Hepatocyte (in vitro differentiated cells): ENCODE measurements at regions not wholly inside any gene's neighbourhood (a gene's known extent, or its start where the extent isn't known, plus 50 kb on each side); places are given as distances from the start of the nearest gene placed in this dataset.

Source experiments
- DNase-seq: peaks from one replicate; pipeline ENCODE4 v3.0.0-alpha.2; 2016; ENCODE audit warnings: low spot score
- H2AFZ ChIP-seq: fragments of 200-600 bp; sonication (generic); 2 replicates; pipeline ENCODE4 v1.6.0; 2016; ENCODE audit warnings: antibody characterized with exemption, mild to moderate bottlenecking
- H3K27ac ChIP-seq: fragments of 200-600 bp; sonication (generic); 2 replicates; pipeline ENCODE4 v1.5.1; 2016; ENCODE audit warnings: mild to moderate bottlenecking
- H3K27me3 ChIP-seq: fragments of 200-600 bp; sonication (generic); 2 replicates; pipeline ENCODE4 v1.6.1; 2016
- H3K36me3 ChIP-seq: fragments of 200-600 bp; sonication (generic); replicated peaks from 2 replicates; pipeline ENCODE4 v1.5.1; 2016; ENCODE audit warnings: low read depth; ENCODE audit not compliant: insufficient read depth
- H3K4me1 ChIP-seq: fragments of 200-600 bp; sonication (generic); 2 replicates; pipeline ENCODE4 v1.5.1; 2016; ENCODE audit warnings: mild to moderate bottlenecking, moderate library complexity; ENCODE audit not compliant: insufficient read depth
- H3K4me2 ChIP-seq: fragments of 200-600 bp; sonication (generic); 2 replicates; pipeline ENCODE4 v1.6.0; 2016
- H3K4me3 ChIP-seq: fragments of 200-600 bp; sonication (generic); 2 replicates; pipeline ENCODE4 v1.5.1; 2016; ENCODE audit warnings: mild to moderate bottlenecking
- H3K79me2 ChIP-seq: fragments of 200-600 bp; sonication (generic); 2 replicates; pipeline ENCODE4 v1.6.0; 2017; ENCODE audit warnings: mild to moderate bottlenecking
- H3K9me2 ChIP-seq: fragments of 200-600 bp; sonication (generic); replicated peaks from 2 replicates; pipeline ENCODE4 v1.6.0; 2017; ENCODE audit warnings: mild to moderate bottlenecking; ENCODE audit not compliant: insufficient read depth
- H3K9me3 ChIP-seq: fragments of 200-600 bp; sonication (generic); 2 replicates; pipeline ENCODE4 v1.5.1; 2016; ENCODE audit warnings: low read depth, mild to moderate bottlenecking
- H4K20me1 ChIP-seq: fragments of 200-600 bp; sonication (generic); 2 replicates; pipeline ENCODE4 v1.6.0; 2016; ENCODE audit warnings: mild to moderate bottlenecking; ENCODE audit not compliant: insufficient read depth, poor library complexity, severe bottlenecking
- CTCF ChIP-seq: fragments of 200-600 bp; sonication (generic); IDR thresholded peaks from 2 replicates; pipeline ENCODE4 v1.5.1; 2016; ENCODE audit warnings: antibody characterized with exemption, mild to moderate bottlenecking; ENCODE audit not compliant: poor library complexity
- EZH2 ChIP-seq: fragments of 200-600 bp; sonication (generic); IDR thresholded peaks from 2 replicates; pipeline ENCODE4 v1.6.1; 2016; ENCODE audit warnings: antibody characterized with exemption, mild to moderate bottlenecking, borderline replicate concordance
- EZH2phosphoT487 ChIP-seq: fragments of 200-600 bp; sonication (generic); IDR thresholded peaks from one replicate; pipeline ENCODE4 v1.6.1; 2018; ENCODE audit warnings: antibody characterized with exemption, mild to moderate bottlenecking, low read depth, moderate library complexity; ENCODE audit not compliant: unreplicated experiment, severe bottlenecking
- WGBS: methylation state at CpG from one replicate; pipeline ENCODE4 v1.1.6; 2016; ENCODE audit warnings: low lambda C conversion rate; ENCODE audit errors: missing lambda C conversion rate; 5-methylcytosine and 5-hydroxymethylcytosine counted together

- no peak for DNase-seq
- no peaks in the 10 kb centered on the region for H3K27me3 ChIP-seq
- TF ChIP-seq CTCF = no peak
- TF ChIP-seq EZH2 = no peak
Observed at GRCh38 chr16:25587783-25588182, 104.0 kb upstream of the HS3ST4 start.

DNA sequence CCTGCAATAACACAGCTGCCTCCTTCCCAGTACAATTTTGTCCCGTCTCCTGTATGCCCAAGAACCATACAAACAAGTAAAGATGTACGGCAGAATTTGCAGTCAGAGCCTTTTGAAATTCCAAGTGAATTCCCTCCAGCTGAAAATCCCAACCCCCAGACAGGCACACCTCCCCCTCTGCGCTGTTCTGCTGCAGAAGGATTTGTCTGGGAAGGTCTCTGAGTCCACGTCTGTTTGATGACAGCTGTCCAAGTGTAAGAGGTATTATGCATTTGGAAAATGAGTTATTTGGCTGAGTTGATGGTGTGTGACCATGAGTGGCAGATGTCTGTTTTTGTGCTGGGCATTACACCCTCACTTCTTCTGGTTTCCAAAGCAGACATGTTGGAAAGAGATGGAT is 104.9 kb upstream of the HS3ST4 start:
- 76% methylated on average over 4 of the region's 4 CpGs for WGBS
- Histone ChIP-seq H3K79me2 (no peaks in the 10 kb centered on the region), H3K27me3 (no peaks in the 10 kb centered on the region), H2AFZ (no peak overlapping the region), H3K4me3 (no peak overlapping the region), H3K9me3 (no peaks in the 10 kb centered on the region), H3K4me2 (no peak overlapping the region), H3K4me1 (no peaks in the 10 kb centered on the region), H4K20me1 (no peaks in the 10 kb centered on the region), H3K9me2 (no peaks in the 10 kb centered on the region), H3K36me3 (no peaks in the 10 kb centered on the region), H3K27ac (no peak overlapping the region)
- no peak for DNase-seq
- TF ChIP-seq EZH2 (no peak), CTCF (no peak), EZH2phosphoT487 (no peak)

More at GRCh38 chr16:25587783-25588182, 104.0 kb upstream of the HS3ST4 start:
- Histone ChIP-seq H3K36me3 (no peaks in the 10 kb centered on the region), H3K9me2 (no peaks in the 10 kb centered on the region), H3K4me1 (no peaks in the 10 kb centered on the region), H3K4me3 (no peak overlapping the region), H4K20me1 (no peaks in the 10 kb centered on the region), H3K9me3 (no peaks in the 10 kb centered on the region), H3K4me2 (no peak overlapping the region), H2AFZ (no peak overlapping the region), H3K27ac (no peak overlapping the region), H3K79me2 (no peaks in the 10 kb centered on the region)
- WGBS = 79% methylated on average over 1 of the region's 1 CpG

DNA sequence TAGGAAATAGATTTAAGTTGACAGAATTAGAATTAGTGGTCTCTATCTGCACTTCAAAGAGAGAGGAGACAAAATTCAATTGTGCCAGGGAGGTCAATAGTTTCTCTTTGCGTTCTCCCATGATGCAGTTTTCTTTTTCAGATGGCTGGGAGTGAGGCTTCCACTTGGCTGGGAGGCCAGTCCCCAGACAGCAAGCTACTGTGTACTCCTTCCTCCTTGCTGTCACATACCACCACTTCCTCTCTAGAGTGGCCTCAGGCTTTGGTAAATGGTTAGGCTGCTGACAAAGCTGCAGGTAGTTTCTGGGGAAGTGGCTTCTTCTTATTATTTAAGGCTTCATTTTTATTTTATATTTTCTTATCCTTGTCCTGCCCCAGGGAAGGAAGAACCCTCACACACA is 106.2 kb upstream of the HS3ST4 start:
- no peaks in the 10 kb centered on the region for H3K79me2 ChIP-seq
- no peaks in the 10 kb centered on the region for H3K9me2 ChIP-seq
- H3K36me3 ChIP-seq = no peaks in the 10 kb centered on the region
- WGBS = 100% methylated on average over 1 of the region's 1 CpG
- DNase-seq = no peak
- no peaks in the 10 kb centered on the region for H4K20me1 ChIP-seq
- no peak overlapping the region for H3K4me3 ChIP-seq
- H3K9me3 ChIP-seq = no peaks in the 10 kb centered on the region
- H3K4me2 ChIP-seq = no peak overlapping the region
- no peak for TF ChIP-seq EZH2
- no peak for TF ChIP-seq EZH2phosphoT487
- no peak for TF ChIP-seq CTCF
- H2AFZ ChIP-seq = no peak overlapping the region
- H3K27me3 ChIP-seq = no peaks in the 10 kb centered on the region
- H3K27ac ChIP-seq = no peak overlapping the region
- no peaks in the 10 kb centered on the region for H3K4me1 ChIP-seq

- Histone ChIP-seq H3K4me1 (no peaks in the 10 kb centered on the region), H3K36me3 (no peaks in the 10 kb centered on the region), H3K79me2 (no peaks in the 10 kb centered on the region), H3K9me3 (no peaks in the 10 kb centered on the region), H2AFZ (no peak overlapping the region), H4K20me1 (no peaks in the 10 kb centered on the region), H3K9me2 (no peaks in the 10 kb centered on the region), H3K4me2 (no peak overlapping the region), H3K27ac (no peak overlapping the region), H3K4me3 (no peak overlapping the region), H3K27me3 (no peaks in the 10 kb centered on the region)
- no peak for DNase-seq
- WGBS = 79% methylated on average over 14 of the region's 14 CpGs
- no peak for TF ChIP-seq EZH2phosphoT487
- TF ChIP-seq CTCF = no peak
- no peak for TF ChIP-seq EZH2
Observed at GRCh38 chr16:25580041-25580440, 111.7 kb upstream of the HS3ST4 start.
